Caco-2 (cell line): ENCODE measurements at regions not wholly inside any gene's neighbourhood (a gene's known extent, or its start where the extent isn't known, plus 50 kb on each side); places are given as distances from the start of the nearest gene placed in this dataset.

Source experiments
- BruUV-seq: library from RNA; stranded (reverse); fragments of 400-500 nt; replicated peaks from 2 replicates; lab custom pipeline; 2021; lab: Mats Ljungman, UMichigan
- CTCF ChIA-PET: fragments of 300-600 bp; sonication (Branson Sonifier 250); formaldehyde crosslinking; loops from one replicate; lab custom pipeline; 2022; ENCODE audit warnings: antibody characterized with exemption; lab: Charles Lee
- POLR2A ChIA-PET: fragments of 300-600 bp; sonication (Branson Sonifier 250); formaldehyde crosslinking; loops from one replicate; lab custom pipeline; 2022; ENCODE audit warnings: antibody characterized with exemption; lab: Charles Lee
- DNase-seq, 2 experiments: peaks; one replicate each; pipeline versions ENCODE4 v3.0.0 to v3.0.0-alpha.2; 2020 to 2022
- H3K27me3 ChIP-seq: replicated peaks from 2 replicates; pipeline ENCODE4 v1.6.0; 2011; ENCODE audit warnings: low read length; ENCODE audit not compliant: control insufficient read depth, insufficient read depth
- H3K36me3 ChIP-seq: 2 replicates; pipeline ENCODE4 v1.5.1; 2011; ENCODE audit warnings: low read length; ENCODE audit not compliant: control insufficient read depth, insufficient read depth
- H3K4me1 ChIP-seq: fragments of 250-450 bp; sonication (Bioruptor Pico); 2 replicates; pipeline ENCODE4 v1.5.1; 2020; ENCODE audit warnings: mild to moderate bottlenecking
- H3K4me3 ChIP-seq: 2 replicates; pipeline ENCODE4 v1.5.1; 2011; ENCODE audit warnings: low read depth, mild to moderate bottlenecking, control low read depth, low read length
- H3K9me3 ChIP-seq: fragments of 250-450 bp; sonication (Bioruptor Pico); 2 replicates; pipeline ENCODE4 v1.5.1; 2020; ENCODE audit warnings: mild to moderate bottlenecking, moderate library complexity
- H3K27ac Mint-ChIP-seq: one replicate; pipeline ENCODE4 v1.8.0; 2022; ENCODE audit warnings: mixed read lengths; ENCODE audit not compliant: unreplicated experiment
- H3K27me3 Mint-ChIP-seq: one replicate; pipeline ENCODE4 v1.8.0; 2022; ENCODE audit warnings: mixed read lengths; ENCODE audit not compliant: insufficient read depth, unreplicated experiment
- H3K36me3 Mint-ChIP-seq: one replicate; pipeline ENCODE4 v1.8.0; 2022; ENCODE audit warnings: mild to moderate bottlenecking, mixed read lengths; ENCODE audit not compliant: insufficient read depth, unreplicated experiment
- H3K4me1 Mint-ChIP-seq: one replicate; pipeline ENCODE4 v1.8.0; 2022; ENCODE audit warnings: low read depth, mixed read lengths; ENCODE audit not compliant: unreplicated experiment
- H3K4me3 Mint-ChIP-seq: one replicate; pipeline ENCODE4 v1.8.0; 2022; ENCODE audit warnings: mild to moderate bottlenecking, moderate library complexity, mixed read lengths; ENCODE audit not compliant: unreplicated experiment
- H3K9me3 Mint-ChIP-seq: one replicate; pipeline ENCODE4 v1.8.0; 2022; ENCODE audit warnings: mixed read lengths; ENCODE audit not compliant: unreplicated experiment
- CTCF ChIP-seq, 2 experiments: fragments of 200-600 bp in 1 of 2; IDR thresholded peaks; 1 replicate in 1 of 2; 2 replicates in 1 of 2; pipeline versions ENCODE4 v1.5.1 to v1.8.0; 2011 to 2022; ENCODE audit warnings: antibody characterized with exemption in 1 of 2, control low read depth in 1 of 2, inconsistent platforms in 1 of 2, low read depth in 1 of 2, low read length in 1 of 2, mild to moderate bottlenecking in 1 of 2, moderate library complexity in 1 of 2; ENCODE audit not compliant: insufficient read depth in 1 of 2, severe bottlenecking in 1 of 2, unreplicated experiment in 1 of 2
- intact Hi-C: fragments of 100-400 bp; cut with micrococcal nuclease; formaldehyde crosslinking; loops from one replicate; pipeline ENCODE4 v1.10.0; 2022; ENCODE audit not compliant: unreplicated experiment

GRCh38 chr18:4524096-4524495 lies 69.0 kb upstream of the DLGAP1 start:
- no peak for TF ChIP-seq CTCF (IDR thresholded peaks at IDR 0.05; ENCODE audit: insufficient read depth in 1 of 2, low read depth in 1 of 2, low read length in 1 of 2, severe bottlenecking in 1 of 2, unreplicated experiment in 1 of 2)
- peaks cover 8% of the 10 kb centered on the region for H3K9me3 Mint-ChIP-seq
- POLR2A ChIA-PET: no interaction called here
- CTCF ChIA-PET: no interaction called here
- peaks cover 8% of the 10 kb centered on the region for H3K4me1 Mint-ChIP-seq
- no peaks in the 10 kb centered on the region for H3K36me3 Mint-ChIP-seq
- Histone ChIP-seq H3K36me3 (no peaks in the 10 kb centered on the region), H3K9me3 (no peaks in the 10 kb centered on the region), H3K4me1 (peaks cover 8% of the 10 kb centered on the region; the same call in 1 of the 2 replicates), H3K4me3 (no peak overlapping the region), H3K27me3 (no peaks in the 10 kb centered on the region)
- no peak for DNase-seq
- intact Hi-C loops: loop anchor here (2.0 kb wide), 1 partner anchor 417 kb away; no protein-coding TSS in a partner anchor
- peaks cover 9% of the 10 kb centered on the region for H3K27me3 Mint-ChIP-seq
- H3K4me3 Mint-ChIP-seq: no peak overlapping the region
- H3K27ac Mint-ChIP-seq: no peak overlapping the region
- BruUV-seq: no TSS peak

- Mint-ChIP-seq H3K4me1 (no peaks in the 10 kb centered on the region), H3K36me3 (no peaks in the 10 kb centered on the region), H3K27ac (no peak overlapping the region), H3K4me3 (no peak overlapping the region), H3K27me3 (no peaks in the 10 kb centered on the region), H3K9me3 (no peaks in the 10 kb centered on the region)
- H3K9me3 ChIP-seq: no peaks in the 10 kb centered on the region
- no peaks in the 10 kb centered on the region for H3K4me1 ChIP-seq
- CTCF ChIA-PET: no interaction called here
- POLR2A ChIA-PET: no interaction called here
- no peak for TF ChIP-seq CTCF (IDR thresholded peaks at IDR 0.05; ENCODE audit: insufficient read depth in 1 of 2, low read depth in 1 of 2, low read length in 1 of 2, severe bottlenecking in 1 of 2, unreplicated experiment in 1 of 2)
- H3K27me3 ChIP-seq: no peaks in the 10 kb centered on the region
- peak in 1 of 2 experiments; percentile 5 for DNase-seq
- BruUV-seq: no TSS peak
- intact Hi-C loops: no loop called here
- no peaks in the 10 kb centered on the region for H3K36me3 ChIP-seq
- H3K4me3 ChIP-seq: no peak overlapping the region
Observed at GRCh38 chr18:4511166-4511565, 56.1 kb upstream of the DLGAP1 start.

- ChIA-PET CTCF (no interaction called here), POLR2A (no interaction called here)
- Histone ChIP-seq H3K9me3 (no peaks in the 10 kb centered on the region), H3K27me3 (no peaks in the 10 kb centered on the region), H3K4me3 (no peak overlapping the region), H3K4me1 (no peaks in the 10 kb centered on the region), H3K36me3 (no peaks in the 10 kb centered on the region)
- Mint-ChIP-seq H3K27ac (no peak overlapping the region), H3K4me1 (no peaks in the 10 kb centered on the region), H3K36me3 (no peaks in the 10 kb centered on the region), H3K27me3 (no peaks in the 10 kb centered on the region), H3K4me3 (no peak overlapping the region), H3K9me3 (no peaks in the 10 kb centered on the region)
- no peak for TF ChIP-seq CTCF (IDR thresholded peaks at IDR 0.05; ENCODE audit: insufficient read depth in 1 of 2, low read depth in 1 of 2, low read length in 1 of 2, severe bottlenecking in 1 of 2, unreplicated experiment in 1 of 2)
- no peak for DNase-seq
- intact Hi-C loops: no loop called here
- no TSS peak for BruUV-seq
Observed at GRCh38 chr18:4510711-4511110, 55.6 kb upstream of the DLGAP1 start.
